Endodermal cell (in vitro differentiated cells): ENCODE measurements at regions not wholly inside any gene's neighbourhood (a gene's known extent, or its start where the extent isn't known, plus 50 kb on each side); places are given as distances from the start of the nearest gene placed in this dataset.

Experiments used
- DNase-seq: peaks from one replicate; pipeline ENCODE4 v3.0.0-alpha.2; 2017
- H3K27ac ChIP-seq: 2 replicates; pipeline ENCODE4 v1.5.1; 2013; ENCODE audit warnings: mild to moderate bottlenecking, low read depth, low read length, moderate library complexity
- H3K27me3 ChIP-seq: 2 replicates; pipeline ENCODE4 v1.6.1; 2013; ENCODE audit warnings: mild to moderate bottlenecking, low read length, moderate library complexity; ENCODE audit not compliant: insufficient read depth, control insufficient read depth, poor library complexity, severe bottlenecking
- H3K36me3 ChIP-seq: 2 replicates; pipeline ENCODE4 v1.7.0; 2013; ENCODE audit warnings: mild to moderate bottlenecking, low read length, moderate library complexity; ENCODE audit not compliant: control insufficient read depth, insufficient read depth
- H3K4me1 ChIP-seq: one replicate; pipeline ENCODE4 v1.7.0; 2013; ENCODE audit warnings: low read length; ENCODE audit not compliant: control insufficient read depth, insufficient read depth
- H3K4me3 ChIP-seq: 2 replicates; pipeline ENCODE4 v1.5.1; 2013; ENCODE audit warnings: mild to moderate bottlenecking, low read length, moderate library complexity
- H3K9ac ChIP-seq: 2 replicates; pipeline ENCODE4 v1.6.1; 2013; ENCODE audit warnings: mild to moderate bottlenecking, low read length, moderate library complexity; ENCODE audit not compliant: poor library complexity, severe bottlenecking; ENCODE audit errors: extremely low read depth
- H3K9me3 ChIP-seq: 2 replicates; pipeline ENCODE4 v1.6.1; 2013; ENCODE audit warnings: mild to moderate bottlenecking, low read length, moderate library complexity; ENCODE audit not compliant: control insufficient read depth
- H3K27ac Mint-ChIP-seq: 2 replicates; pipeline ENCODE4 v1.8.0; 2020; ENCODE audit warnings: mixed read lengths
- H3K27me3 Mint-ChIP-seq: 2 replicates; pipeline ENCODE4 v1.8.0; 2021; ENCODE audit warnings: mild to moderate bottlenecking, mixed read lengths; ENCODE audit not compliant: insufficient read depth
- H3K36me3 Mint-ChIP-seq: 2 replicates; pipeline ENCODE4 v1.8.0; 2020; ENCODE audit warnings: low read depth, mixed read lengths
- H3K4me1 Mint-ChIP-seq: 2 replicates; pipeline ENCODE4 v1.8.0; 2020; ENCODE audit warnings: mixed read lengths
- H3K4me3 Mint-ChIP-seq: 2 replicates; pipeline ENCODE4 v1.8.0; 2020; ENCODE audit warnings: mild to moderate bottlenecking, moderate library complexity, mixed read lengths
- H3K9me3 Mint-ChIP-seq: 2 replicates; pipeline ENCODE4 v1.8.0; 2020; ENCODE audit warnings: mild to moderate bottlenecking, mixed read lengths
- CTCF ChIP-seq: fragments of 200-600 bp; sonication (generic); conservative IDR thresholded peaks from 2 replicates; pipeline ENCODE4 v1.5.0; 2021; ENCODE audit warnings: antibody characterized with exemption, mild to moderate bottlenecking
- WGBS, 2 experiments: methylation state at CpG; one replicate each; pipeline versions ENCODE4 v1.1.5 to v1.1.7; 2013; ENCODE audit warnings: missing lambda C conversion rate in 2 of 2, mixed read lengths in 1 of 2; ENCODE audit not compliant: insufficient coverage in 1 of 2, insufficient read length in 1 of 2; 5-methylcytosine and 5-hydroxymethylcytosine counted together

DNA sequence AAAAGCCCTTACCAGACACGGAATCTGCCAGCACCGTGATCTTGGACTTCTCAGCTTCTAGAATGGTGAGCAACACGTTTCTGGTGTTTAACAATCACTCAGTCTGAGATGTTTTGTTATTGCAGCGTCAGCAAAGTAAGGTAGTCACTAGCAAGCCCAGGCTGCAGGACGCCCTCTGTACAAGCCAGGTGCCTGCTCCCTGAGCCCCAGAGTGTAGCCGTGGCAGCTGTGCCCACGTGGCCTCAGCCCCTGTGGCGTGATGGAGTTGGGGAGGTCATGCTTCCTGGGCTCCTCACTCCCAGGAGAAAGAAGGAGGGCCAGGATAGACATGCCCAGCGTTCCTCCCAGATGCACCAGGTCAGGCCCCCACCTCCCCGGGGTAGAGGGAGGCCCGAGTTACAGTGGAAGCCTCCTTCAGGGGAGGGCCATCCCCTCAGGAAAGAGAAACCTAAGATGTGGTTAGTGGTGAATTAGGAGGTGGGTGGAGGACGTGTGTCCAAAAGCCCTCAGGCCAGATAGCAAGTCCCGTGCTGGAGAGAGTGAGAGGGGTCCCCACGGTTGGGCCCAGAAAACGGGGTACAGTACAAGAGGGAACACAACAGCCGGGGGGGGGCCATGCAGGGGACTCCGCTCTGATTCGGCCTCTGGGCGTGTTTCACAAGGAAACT, 169.6 kb upstream of the SOX1 start:
- Histone ChIP-seq H3K9me3 (no peaks in the 10 kb centered on the region), H3K9ac (no peak overlapping the region), H3K27ac (no peak overlapping the region), H3K4me3 (no peak overlapping the region), H3K4me1 (no peaks in the 10 kb centered on the region), H3K27me3 (peaks cover 27% of the 10 kb centered on the region), H3K36me3 (no peaks in the 10 kb centered on the region)
- no peak for TF ChIP-seq CTCF
- no peak overlapping the region for H3K4me3 Mint-ChIP-seq
- no peak overlapping the region for H3K27ac Mint-ChIP-seq
- H3K36me3 Mint-ChIP-seq = no peaks in the 10 kb centered on the region
- H3K27me3 Mint-ChIP-seq = peaks cover 43% of the 10 kb centered on the region
- H3K4me1 Mint-ChIP-seq = peaks cover 7% of the 10 kb centered on the region
- peak; percentile 38 for DNase-seq
- WGBS, 2 experiments = 74 to 85% methylated on average over 9 to 18 of the region's 19 CpGs
- H3K9me3 Mint-ChIP-seq = no peaks in the 10 kb centered on the region

DNA sequence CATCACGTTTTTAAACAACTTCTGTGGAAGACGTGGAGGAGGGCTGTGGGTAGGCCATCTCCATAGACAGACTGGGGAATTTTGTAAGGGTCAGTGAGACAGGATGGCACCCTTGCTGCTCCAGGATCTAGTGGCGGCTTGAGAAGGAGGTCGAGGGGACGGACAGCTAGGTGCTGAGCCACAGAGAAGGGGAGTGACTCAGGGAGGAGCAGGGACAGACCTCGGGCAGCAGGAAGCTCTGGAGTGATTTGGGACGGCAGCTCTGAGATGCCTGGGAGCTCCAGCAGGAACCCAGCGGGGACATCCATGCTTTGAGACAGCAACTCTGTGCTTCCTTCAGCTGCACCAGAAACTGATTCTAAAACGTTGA, 169.1 kb upstream of the SOX1 start:
- Mint-ChIP-seq H3K4me3 (no peak overlapping the region), H3K27me3 (peaks cover 38% of the 10 kb centered on the region), H3K36me3 (no peaks in the 10 kb centered on the region), H3K9me3 (no peaks in the 10 kb centered on the region), H3K27ac (no peak overlapping the region), H3K4me1 (peaks cover 2% of the 10 kb centered on the region)
- H3K9ac ChIP-seq = no peak overlapping the region
- H3K27ac ChIP-seq = no peak overlapping the region
- no peak for TF ChIP-seq CTCF
- whole genome bisulfite sequencing, 2 experiments = 69 to 75% methylated on average over 7 to 9 of the region's 9 CpGs
- H3K36me3 ChIP-seq = no peaks in the 10 kb centered on the region
- no peaks in the 10 kb centered on the region for H3K4me1 ChIP-seq
- H3K4me3 ChIP-seq = no peak overlapping the region
- H3K27me3 ChIP-seq = peaks cover 21% of the 10 kb centered on the region
- H3K9me3 ChIP-seq = no peaks in the 10 kb centered on the region
- DNase-seq = peak; percentile 47

GRCh38 chr13:111898956-111899713, 167.8 kb upstream of the SOX1 start:
- no peak overlapping the region for H3K9ac ChIP-seq
- peaks cover 11% of the 10 kb centered on the region for H3K27me3 ChIP-seq
- H3K4me3 ChIP-seq = no peak overlapping the region
- H3K9me3 ChIP-seq = no peaks in the 10 kb centered on the region
- peak; percentile 43 for DNase-seq
- no peak overlapping the region for H3K4me3 Mint-ChIP-seq
- TF ChIP-seq CTCF = no peak
- H3K4me1 Mint-ChIP-seq = no peaks in the 10 kb centered on the region
- H3K9me3 Mint-ChIP-seq = no peaks in the 10 kb centered on the region
- H3K4me1 ChIP-seq = no peaks in the 10 kb centered on the region
- H3K27ac Mint-ChIP-seq = no peak overlapping the region
- H3K36me3 Mint-ChIP-seq = no peaks in the 10 kb centered on the region
- peaks cover 29% of the 10 kb centered on the region for H3K27me3 Mint-ChIP-seq
- H3K27ac ChIP-seq = no peak overlapping the region
- 88 to 99% methylated on average over 11 to 33 of the region's 35 CpGs for WGBS, 2 experiments
- H3K36me3 ChIP-seq = no peaks in the 10 kb centered on the region
